Right atrium auricular region (tissue), 2 donors: ENCODE measurements at regions not wholly inside any gene's neighbourhood (a gene's known extent, or its start where the extent isn't known, plus 50 kb on each side); places are given as distances from the start of the nearest gene placed in this dataset.

Source experiments
- DNase-seq: peaks from one replicate; pipeline ENCODE4 v3.0.0-alpha.2; 2019; ENCODE audit warnings: low spot score
- H3K27ac ChIP-seq, 2 donors: fragments of 200-600 bp; sonication (generic); 1 replicate in 1 of 2; 2 replicates in 1 of 2; pipeline ENCODE4 v1.5.1; 2016 to 2019
- H3K27me3 ChIP-seq, 2 donors: fragments of 200-600 bp; sonication (generic); one replicate each; pipeline versions ENCODE4 v1.5.1 to v1.6.0; 2017 to 2019
- H3K36me3 ChIP-seq: fragments of 200-600 bp; sonication (generic); one replicate; pipeline ENCODE4 v1.5.1; 2016
- H3K4me1 ChIP-seq, 2 donors: fragments of 200-600 bp; sonication (generic); one replicate each; pipeline versions ENCODE4 v1.5.1 to v1.6.0; 2017 to 2019
- H3K4me3 ChIP-seq, 2 donors: fragments of 200-600 bp; sonication (generic); 1 replicate in 1 of 2; 2 replicates in 1 of 2; pipeline ENCODE4 v1.5.1; 2017 to 2019; ENCODE audit warnings: mild to moderate bottlenecking in 1 of 2, moderate library complexity in 1 of 2
- H3K9me3 ChIP-seq, 2 donors: fragments of 200-600 bp; sonication (generic); one replicate each; pipeline ENCODE4 v1.5.1; 2019
- CTCF ChIP-seq, 2 donors: fragments of 200-600 bp; sonication (generic); IDR thresholded peaks; one replicate each; pipeline ENCODE4 v1.5.1; 2019; ENCODE audit warnings: antibody characterized with exemption in 2 of 2

GRCh38 chr12:89024580-89024979 is 327.7 kb downstream of the DUSP6 start:
- Histone ChIP-seq H3K27me3 (no peaks in the 10 kb centered on the region), H3K4me1 (peaks cover 0 to 4% of the 10 kb centered on the region in 2 donors), H3K9me3 (no peaks in the 10 kb centered on the region), H3K27ac (no peak overlapping the region), H3K4me3 (no peak overlapping the region), H3K36me3 (no peaks in the 10 kb centered on the region)
- DNase-seq, result no peak
- TF ChIP-seq CTCF (IDR thresholded peaks at IDR 0.05), result no peak

GRCh38 chr12:89023936-89024335 is 328.4 kb downstream of the DUSP6 start:
- Histone ChIP-seq H3K9me3 (no peaks in the 10 kb centered on the region), H3K4me1 (peaks cover 0 to 9% of the 10 kb centered on the region in 2 donors), H3K27ac (no peak overlapping the region), H3K27me3 (no peaks in the 10 kb centered on the region), H3K36me3 (no peaks in the 10 kb centered on the region), H3K4me3 (no peak overlapping the region)
- DNase-seq, result no peak
- no peak for TF ChIP-seq CTCF (IDR thresholded peaks at IDR 0.05)

GRCh38 chr12:89020689-89021088 is 331.6 kb downstream of the DUSP6 start:
- H3K4me1 ChIP-seq, result peaks cover 0 to 9% of the 10 kb centered on the region in 2 donors
- no peak for DNase-seq
- TF ChIP-seq CTCF (IDR thresholded peaks at IDR 0.05), result no peak

GRCh38 chr12:89020121-89020480 is 332.2 kb downstream of the DUSP6 start:
- peaks cover 0 to 9% of the 10 kb centered on the region in 2 donors for H3K4me1 ChIP-seq
- H3K27me3 ChIP-seq, result no peaks in the 10 kb centered on the region
- TF ChIP-seq CTCF (IDR thresholded peaks at IDR 0.05), result no peak

More at GRCh38 chr12:89020689-89021088, 331.6 kb downstream of the DUSP6 start:
- Histone ChIP-seq H3K36me3 (no peaks in the 10 kb centered on the region), H3K9me3 (no peaks in the 10 kb centered on the region), H3K4me3 (no peak overlapping the region), H3K27ac (no peak overlapping the region), H3K27me3 (no peaks in the 10 kb centered on the region)

GRCh38 chr12:89019439-89020120 is 332.7 kb downstream of the DUSP6 start:
- Histone ChIP-seq H3K9me3 (no peaks in the 10 kb centered on the region), H3K27me3 (no peaks in the 10 kb centered on the region), H3K36me3 (no peaks in the 10 kb centered on the region), H3K27ac (no peak overlapping the region), H3K4me1 (peaks cover 0 to 9% of the 10 kb centered on the region in 2 donors), H3K4me3 (peak overlapping the region in 1 of 2 donors; percentile 31)
- peak; percentile 87 for DNase-seq
- TF ChIP-seq CTCF (IDR thresholded peaks at IDR 0.05), result peak; percentile 55 to 92

More at GRCh38 chr12:89020121-89020480, 332.2 kb downstream of the DUSP6 start:
- H3K36me3 ChIP-seq, result no peaks in the 10 kb centered on the region
- H3K27ac ChIP-seq, result no peak overlapping the region
- DNase-seq, result no peak
- H3K4me3 ChIP-seq, result no peak overlapping the region
- H3K9me3 ChIP-seq, result no peaks in the 10 kb centered on the region
